ENCODE measurements at regions not wholly inside any gene's neighbourhood (a gene's known extent, or its start where the extent isn't known, plus 50 kb on each side); places are given as distances from the start of the nearest gene placed in this dataset.
"Not testable (repeated sequence)": the region's sequence is repeated elsewhere in the genome, so short reads cannot be mapped to it uniquely, and the experiment has no call there.

GRCh38 chr4:3623809-3624329, 91.6 kb upstream of the LRPAP1 start:
- in situ Hi-C loops (cut with HindIII; ENCODE audit: low sequenced_read_pairs): not testable (repeated sequence)

GRCh38 chr4:3623106-3623505, 90.9 kb upstream of the LRPAP1 start:
- in situ Hi-C loops (cut with HindIII; ENCODE audit: low sequenced_read_pairs): no loop called here

GRCh38 chr4:3620365-3620764, 88.1 kb upstream of the LRPAP1 start:
- in situ Hi-C loops (cut with HindIII; ENCODE audit: low sequenced_read_pairs): not testable (repeated sequence)

GRCh38 chr4:3619698-3620097, 87.5 kb upstream of the LRPAP1 start:
- in situ Hi-C loops (cut with HindIII; ENCODE audit: low sequenced_read_pairs): not testable (repeated sequence)

GRCh38 chr4:3618341-3618740, 86.1 kb upstream of the LRPAP1 start:
- in situ Hi-C loops (cut with HindIII; ENCODE audit: low sequenced_read_pairs): not testable (repeated sequence)

- in situ Hi-C loops (cut with HindIII; ENCODE audit: low sequenced_read_pairs): no loop called here
Measured at GRCh38 chr4:3615386-3616286, 83.4 kb upstream of the LRPAP1 start.

GRCh38 chr4:3614731-3614980, 82.4 kb upstream of the LRPAP1 start:
- in situ Hi-C loops (cut with HindIII; ENCODE audit: low sequenced_read_pairs): no loop called here

- in situ Hi-C loops (cut with HindIII; ENCODE audit: low sequenced_read_pairs): no loop called here
Measured at GRCh38 chr4:3613967-3614730, 81.9 kb upstream of the LRPAP1 start.

- in situ Hi-C loops (cut with HindIII; ENCODE audit: low sequenced_read_pairs): no loop called here
Measured at GRCh38 chr4:3612934-3613333, 80.7 kb upstream of the LRPAP1 start.

GRCh38 chr4:3612281-3612680, 80.1 kb upstream of the LRPAP1 start:
- in situ Hi-C loops (cut with HindIII; ENCODE audit: low sequenced_read_pairs): no loop called here

GRCh38 chr4:3611778-3612177, 79.6 kb upstream of the LRPAP1 start:
- in situ Hi-C loops (cut with HindIII; ENCODE audit: low sequenced_read_pairs): no loop called here

GRCh38 chr4:3610851-3611250, 78.6 kb upstream of the LRPAP1 start:
- in situ Hi-C loops (cut with HindIII; ENCODE audit: low sequenced_read_pairs): not testable (repeated sequence)

GRCh38 chr4:3609905-3610304, 77.7 kb upstream of the LRPAP1 start:
- in situ Hi-C loops (cut with HindIII; ENCODE audit: low sequenced_read_pairs): not testable (repeated sequence)

GRCh38 chr4:3607690-3608552, 75.7 kb upstream of the LRPAP1 start:
- in situ Hi-C loops (cut with HindIII; ENCODE audit: low sequenced_read_pairs): no loop called here

- in situ Hi-C loops (cut with HindIII; ENCODE audit: low sequenced_read_pairs): not testable (repeated sequence)
Measured at GRCh38 chr4:3606850-3607249, 74.6 kb upstream of the LRPAP1 start.

GRCh38 chr4:3606271-3606670, 74.0 kb upstream of the LRPAP1 start:
- in situ Hi-C loops (cut with HindIII; ENCODE audit: low sequenced_read_pairs): not testable (repeated sequence)

- in situ Hi-C loops (cut with HindIII; ENCODE audit: low sequenced_read_pairs): no loop called here
Measured at GRCh38 chr4:3605491-3605890, 73.3 kb upstream of the LRPAP1 start.

GRCh38 chr4:3602886-3603645, 70.8 kb upstream of the LRPAP1 start:
- in situ Hi-C loops (cut with HindIII; ENCODE audit: low sequenced_read_pairs): not testable (repeated sequence)

- in situ Hi-C loops (cut with HindIII; ENCODE audit: low sequenced_read_pairs): no loop called here
Measured at GRCh38 chr4:3601992-3602391, 69.8 kb upstream of the LRPAP1 start.

GRCh38 chr4:3601108-3601690, 69.0 kb upstream of the LRPAP1 start:
- in situ Hi-C loops (cut with HindIII; ENCODE audit: low sequenced_read_pairs): not testable (repeated sequence)

Measured in endothelial cell of hepatic sinusoid (primary cell).